Ishikawa (cell line): ENCODE measurements at regions not wholly inside any gene's neighbourhood (a gene's known extent, or its start where the extent isn't known, plus 50 kb on each side); places are given as distances from the start of the nearest gene placed in this dataset.

Experiments used
- CREB1 ChIP-seq: IDR thresholded peaks from 2 replicates; pipeline ENCODE4 v1.6.1; 2012; ENCODE audit warnings: low read depth
- RAD21 ChIP-seq: IDR thresholded peaks from 2 replicates; pipeline ENCODE4 v1.6.1; 2012; ENCODE audit warnings: low read depth
- TAF1 ChIP-seq: IDR thresholded peaks from 2 replicates; pipeline ENCODE4 v1.6.1; 2012; ENCODE audit warnings: low read depth, mild to moderate bottlenecking
- TEAD4 ChIP-seq: IDR thresholded peaks from 2 replicates; pipeline ENCODE4 v1.6.1; 2012
- YY1 ChIP-seq: IDR thresholded peaks from 2 replicates; pipeline ENCODE4 v1.6.1; 2012; ENCODE audit warnings: low read depth
- ZBTB7A ChIP-seq: IDR thresholded peaks from 2 replicates; pipeline ENCODE4 v1.6.1; 2012; ENCODE audit warnings: low read depth
- TF ChIP-seq, protein P1 (sequence below): IDR thresholded peaks from 2 replicates; pipeline ENCODE4 v1.6.1; 2012; ENCODE audit warnings: low read depth, mild to moderate bottlenecking
- TF ChIP-seq, protein P2 (sequence below): IDR thresholded peaks from 2 replicates; pipeline ENCODE4 v1.6.1; 2012

DNA sequence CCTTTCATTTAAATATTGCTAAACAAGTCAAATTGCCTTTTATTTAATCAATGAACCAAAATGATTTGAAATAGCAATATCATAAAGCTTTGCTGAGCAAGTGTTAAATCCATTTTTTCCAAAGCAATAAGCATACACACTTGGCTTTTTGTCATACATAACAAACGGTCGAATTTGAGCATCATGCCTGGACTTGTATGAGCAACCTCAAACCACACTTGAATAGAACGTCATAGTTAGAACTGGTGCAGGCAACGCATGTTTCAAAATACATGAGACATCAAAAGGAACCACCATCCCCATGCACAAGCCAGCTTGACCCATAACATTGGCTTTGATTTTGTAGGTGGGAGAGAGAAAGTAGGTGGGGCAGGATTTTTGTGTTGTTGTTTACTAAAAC, 812.3 kb upstream of the FRG1 start:
- no peak for TF ChIP-seq CREB1
- TF ChIP-seq YY1 = no peak
- no peak for TF ChIP-seq TAF1
- TF ChIP-seq, protein P1, sequence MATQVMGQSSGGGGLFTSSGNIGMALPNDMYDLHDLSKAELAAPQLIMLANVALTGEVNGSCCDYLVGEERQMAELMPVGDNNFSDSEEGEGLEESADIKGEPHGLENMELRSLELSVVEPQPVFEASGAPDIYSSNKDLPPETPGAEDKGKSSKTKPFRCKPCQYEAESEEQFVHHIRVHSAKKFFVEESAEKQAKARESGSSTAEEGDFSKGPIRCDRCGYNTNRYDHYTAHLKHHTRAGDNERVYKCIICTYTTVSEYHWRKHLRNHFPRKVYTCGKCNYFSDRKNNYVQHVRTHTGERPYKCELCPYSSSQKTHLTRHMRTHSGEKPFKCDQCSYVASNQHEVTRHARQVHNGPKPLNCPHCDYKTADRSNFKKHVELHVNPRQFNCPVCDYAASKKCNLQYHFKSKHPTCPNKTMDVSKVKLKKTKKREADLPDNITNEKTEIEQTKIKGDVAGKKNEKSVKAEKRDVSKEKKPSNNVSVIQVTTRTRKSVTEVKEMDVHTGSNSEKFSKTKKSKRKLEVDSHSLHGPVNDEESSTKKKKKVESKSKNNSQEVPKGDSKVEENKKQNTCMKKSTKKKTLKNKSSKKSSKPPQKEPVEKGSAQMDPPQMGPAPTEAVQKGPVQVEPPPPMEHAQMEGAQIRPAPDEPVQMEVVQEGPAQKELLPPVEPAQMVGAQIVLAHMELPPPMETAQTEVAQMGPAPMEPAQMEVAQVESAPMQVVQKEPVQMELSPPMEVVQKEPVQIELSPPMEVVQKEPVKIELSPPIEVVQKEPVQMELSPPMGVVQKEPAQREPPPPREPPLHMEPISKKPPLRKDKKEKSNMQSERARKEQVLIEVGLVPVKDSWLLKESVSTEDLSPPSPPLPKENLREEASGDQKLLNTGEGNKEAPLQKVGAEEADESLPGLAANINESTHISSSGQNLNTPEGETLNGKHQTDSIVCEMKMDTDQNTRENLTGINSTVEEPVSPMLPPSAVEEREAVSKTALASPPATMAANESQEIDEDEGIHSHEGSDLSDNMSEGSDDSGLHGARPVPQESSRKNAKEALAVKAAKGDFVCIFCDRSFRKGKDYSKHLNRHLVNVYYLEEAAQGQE = no peak
- no peak for TF ChIP-seq TEAD4
- TF ChIP-seq ZBTB7A = no peak
- TF ChIP-seq RAD21 = no peak
- TF ChIP-seq, protein P2, sequence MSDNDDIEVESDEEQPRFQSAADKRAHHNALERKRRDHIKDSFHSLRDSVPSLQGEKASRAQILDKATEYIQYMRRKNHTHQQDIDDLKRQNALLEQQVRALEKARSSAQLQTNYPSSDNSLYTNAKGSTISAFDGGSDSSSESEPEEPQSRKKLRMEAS = no peak
